Skin epidermis (tissue), 12 donors: ENCODE measurements at regions not wholly inside any gene's neighbourhood (a gene's known extent, or its start where the extent isn't known, plus 50 kb on each side); places are given as distances from the start of the nearest gene placed in this dataset.
"Not testable (repeated sequence)": the region's sequence is repeated elsewhere in the genome, so short reads cannot be mapped to it uniquely, and the experiment has no call there.

Experiments
- H3K27ac ChIP-seq, 21 experiments: fragments of 200-600 bp; sonication (generic) in 11 of 21; one replicate each; pipeline ENCODE4 v1.5.0; 2020; ENCODE audit warnings: mild to moderate bottlenecking in 3 of 21, inconsistent platforms in 2 of 21, moderate library complexity in 2 of 21
- H3K4me3 ChIP-seq, 7 experiments: fragments of 200-600 bp; sonication (generic) in 2 of 7; one replicate each; pipeline ENCODE4 v1.5.0; 2020; ENCODE audit warnings: inconsistent platforms in 2 of 7, mild to moderate bottlenecking in 2 of 7, moderate library complexity in 1 of 7

DNA sequence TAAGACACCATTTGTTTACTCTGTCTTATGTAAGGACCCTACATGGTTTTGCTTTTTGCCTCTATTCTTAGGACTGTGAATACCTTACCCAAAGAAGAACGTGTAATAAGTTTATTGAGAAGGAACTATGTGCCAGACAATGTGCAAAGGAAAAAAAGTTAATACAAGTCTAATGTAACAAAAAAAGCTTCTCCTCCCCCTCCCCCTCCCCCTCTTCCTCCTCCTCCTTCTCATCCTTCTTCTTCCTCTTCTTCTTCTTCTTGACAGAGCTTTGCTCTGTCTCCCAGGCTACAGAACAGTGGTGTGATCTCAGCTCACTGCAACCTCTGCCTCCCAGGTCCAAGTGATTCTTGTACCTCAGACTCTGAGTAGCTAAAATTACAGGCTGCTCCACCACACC lies 50.9 kb upstream of the MITF start:
- peak overlapping the region in 2 of 21 experiments; percentile 19 to 65 for H3K27ac ChIP-seq

DNA sequence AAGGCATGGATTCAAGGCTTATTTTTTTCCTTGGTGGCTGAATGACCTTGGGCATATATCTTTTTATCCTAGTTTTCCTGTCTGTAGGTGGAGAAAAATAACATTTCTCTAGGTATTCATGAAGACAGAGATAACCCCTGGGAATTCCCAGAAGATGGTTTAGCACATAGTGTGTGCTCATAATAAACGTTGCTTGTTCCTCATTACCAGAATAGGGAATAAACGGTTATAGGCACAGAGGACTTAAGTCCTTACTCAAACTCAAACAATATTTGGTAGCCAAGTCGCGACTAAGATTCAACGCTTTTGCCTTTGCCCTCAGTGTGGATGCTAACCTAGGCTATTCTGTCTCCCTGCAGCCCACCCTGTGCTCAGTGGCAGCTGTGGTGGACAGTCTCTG lies 51.6 kb upstream of the MITF start:
- Histone ChIP-seq H3K4me3 (no peak overlapping the region), H3K27ac (peak overlapping the region in 5 of 21 experiments; percentile 40 to 75 (median 65))

More for the DNA sequence above, 50.9 kb upstream of the MITF start:
- no peak overlapping the region for H3K4me3 ChIP-seq

GRCh38 chr3:69686056-69686455 lies 53.2 kb upstream of the MITF start:
- no peak overlapping the region for H3K4me3 ChIP-seq

GRCh38 chr3:69684309-69684961 lies 54.8 kb upstream of the MITF start:
- peak overlapping the region in 4 of 21 experiments; percentile 26 to 61 (median 50) for H3K27ac ChIP-seq

More at GRCh38 chr3:69686056-69686455, 53.2 kb upstream of the MITF start:
- peak overlapping the region in 10 of 21 experiments; percentile 8 to 75 (median 30) for H3K27ac ChIP-seq

DNA sequence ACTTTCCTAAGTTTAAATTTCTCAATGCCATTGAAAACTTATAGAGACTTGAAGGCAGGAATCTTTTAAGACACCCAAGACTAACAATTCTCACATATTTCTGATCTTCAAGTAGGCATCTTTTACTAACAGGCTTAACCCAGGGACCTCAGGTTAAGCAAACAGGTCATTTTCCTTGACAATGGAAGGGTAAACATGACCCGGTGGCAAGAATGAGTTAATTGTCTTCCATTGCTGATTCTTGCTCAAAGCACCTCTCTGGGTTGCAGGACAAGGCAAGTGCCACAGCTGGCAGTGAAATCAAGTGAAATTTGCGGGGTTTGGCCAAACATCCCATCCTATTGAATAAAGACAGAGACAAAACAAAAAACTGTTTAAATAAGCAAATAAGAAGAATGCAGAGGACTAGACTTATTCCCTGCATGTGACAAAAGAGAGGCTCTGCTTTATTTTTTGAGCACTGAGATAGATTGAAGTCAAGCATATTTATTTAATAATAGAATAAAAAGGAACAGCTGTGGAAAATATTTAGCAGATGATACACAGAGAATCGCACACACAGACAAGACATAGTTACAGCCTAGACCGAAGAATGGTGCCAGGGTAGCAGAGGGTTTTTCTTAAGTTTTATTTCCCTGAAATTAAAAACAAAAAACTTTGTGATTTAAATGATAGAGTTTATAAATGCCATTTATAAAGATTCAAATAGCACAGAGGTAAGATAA lies 56.0 kb upstream of the MITF start:
- Histone ChIP-seq H3K27ac (peak overlapping the region in 4 of 21 experiments; percentile 26 to 61 (median 52)), H3K4me3 (no peak overlapping the region)

More at GRCh38 chr3:69684309-69684961, 54.8 kb upstream of the MITF start:
- no peak overlapping the region for H3K4me3 ChIP-seq

DNA sequence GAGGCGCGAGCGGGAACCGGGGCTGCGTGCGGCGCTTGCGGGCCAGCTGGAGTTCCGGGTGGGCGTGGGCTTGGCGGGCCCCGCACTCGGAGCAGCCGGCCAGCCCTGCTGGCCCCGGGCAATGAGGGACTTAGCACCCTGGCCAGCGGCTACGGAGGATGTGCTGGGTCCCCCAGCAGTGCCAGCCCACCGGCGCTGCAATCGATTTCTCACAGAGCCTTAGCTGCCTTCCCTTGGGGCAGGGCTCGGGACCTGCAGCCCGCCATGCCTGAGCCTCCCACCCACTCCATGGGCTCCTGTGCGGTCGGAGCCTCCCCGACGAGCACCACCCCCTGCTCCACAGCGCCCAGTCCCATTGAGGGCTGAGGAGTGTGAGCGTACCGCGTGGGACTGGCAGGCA lies 61.8 kb upstream of the MITF start:
- H3K27ac ChIP-seq = not testable (repeated sequence)

DNA sequence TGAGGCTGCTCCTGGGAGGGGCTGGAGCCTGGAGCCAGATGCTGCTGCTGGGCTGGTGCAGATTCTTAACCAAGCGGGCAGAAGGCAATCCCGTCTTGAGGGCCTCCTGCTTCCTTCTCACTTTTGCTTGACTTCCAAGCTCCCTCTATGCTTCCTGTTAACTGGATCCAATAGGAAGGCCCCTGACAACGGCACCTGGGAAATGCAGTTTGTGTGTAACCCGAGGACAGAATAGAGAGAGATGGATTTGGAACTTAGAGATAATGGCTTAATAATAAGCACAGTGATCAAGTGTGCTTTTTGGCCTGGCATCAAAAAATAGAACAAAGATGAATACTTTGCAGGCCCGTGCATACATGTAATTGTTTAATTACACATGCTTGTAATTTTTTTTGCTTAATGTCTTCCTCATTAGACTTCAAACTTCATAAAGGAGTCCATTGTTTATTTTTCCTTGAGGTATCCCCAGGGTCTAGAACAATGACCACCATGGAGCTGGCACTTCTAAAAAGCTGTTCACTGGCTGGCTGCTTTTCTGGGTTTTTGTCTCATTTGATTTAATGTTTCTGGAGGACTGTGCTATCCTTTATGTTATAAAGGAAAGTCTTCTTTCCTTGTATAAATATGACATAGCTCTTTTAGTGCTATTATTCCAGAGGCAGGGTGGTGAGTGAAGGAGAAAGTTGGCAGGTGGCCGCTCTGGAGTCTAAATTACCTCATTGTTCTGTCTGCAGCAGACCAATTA lies 63.3 kb upstream of the MITF start:
- Histone ChIP-seq H3K27ac (no peak overlapping the region), H3K4me3 (no peak overlapping the region)

More for the DNA sequence above, 61.8 kb upstream of the MITF start:
- not testable (repeated sequence) for H3K4me3 ChIP-seq

- H3K27ac ChIP-seq = no peak overlapping the region
- no peak overlapping the region for H3K4me3 ChIP-seq
Measured at GRCh38 chr3:69674752-69675151, 64.5 kb upstream of the MITF start.

GRCh38 chr3:69671082-69671952 lies 67.9 kb upstream of the MITF start:
- Histone ChIP-seq H3K4me3 (no peak overlapping the region), H3K27ac (peak overlapping the region in 1 of 21 experiments; percentile 41)

DNA sequence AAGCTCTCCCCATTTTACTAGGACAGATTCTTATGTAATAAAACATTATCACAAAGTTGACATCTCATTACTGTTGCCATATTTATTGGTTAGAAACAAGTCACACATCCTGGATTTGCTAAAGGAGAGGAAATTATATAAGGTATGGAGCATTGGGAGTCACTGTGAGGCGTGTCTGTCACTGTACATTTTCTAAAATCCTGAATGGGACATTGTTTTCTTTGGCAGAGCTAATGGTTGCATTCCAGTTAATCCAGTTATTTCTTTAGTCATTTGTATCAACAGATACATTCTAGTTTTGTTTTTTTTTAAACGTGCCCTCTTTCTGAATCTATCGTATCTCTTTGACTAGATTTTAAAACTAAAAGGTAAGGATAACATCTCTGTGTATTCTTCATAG lies 70.2 kb upstream of the MITF start:
- Histone ChIP-seq H3K27ac (no peak overlapping the region), H3K4me3 (no peak overlapping the region)

GRCh38 chr3:69665026-69665737 lies 74.1 kb upstream of the MITF start:
- H3K27ac ChIP-seq = peak overlapping the region in 6 of 21 experiments; percentile 15 to 64 (median 28)
- no peak overlapping the region for H3K4me3 ChIP-seq

- H3K4me3 ChIP-seq = no peak overlapping the region
Measured at GRCh38 chr3:69660631-69661030, 78.6 kb upstream of the MITF start.

GRCh38 chr3:69659180-69659910 lies 79.9 kb upstream of the MITF start:
- Histone ChIP-seq H3K27ac (no peak overlapping the region), H3K4me3 (no peak overlapping the region)

More at GRCh38 chr3:69660631-69661030, 78.6 kb upstream of the MITF start:
- no peak overlapping the region for H3K27ac ChIP-seq

- Histone ChIP-seq H3K4me3 (no peak overlapping the region), H3K27ac (no peak overlapping the region)
Measured at GRCh38 chr3:69658514-69659140, 80.6 kb upstream of the MITF start.

DNA sequence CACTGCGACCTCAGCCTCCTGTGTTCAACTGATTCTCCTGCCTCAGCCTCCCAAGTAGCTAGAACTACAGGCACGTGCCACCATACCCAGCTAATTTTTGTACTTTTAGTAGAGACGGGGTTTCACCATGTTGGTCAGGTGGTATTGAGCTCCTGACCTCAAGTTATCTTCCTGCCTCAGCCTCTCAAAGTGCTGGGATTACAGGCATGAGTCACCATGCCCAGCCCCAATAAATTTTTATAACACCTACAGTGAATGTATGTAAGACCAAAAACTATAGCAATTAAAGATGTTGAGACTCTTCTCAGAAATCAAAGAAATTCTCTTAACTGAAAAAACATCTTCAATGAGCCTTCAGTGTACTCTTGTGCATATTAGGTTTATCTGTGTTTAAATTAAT lies 82.2 kb upstream of the MITF start:
- H3K27ac ChIP-seq, H3K4me3 ChIP-seq: not testable (repeated sequence)

DNA sequence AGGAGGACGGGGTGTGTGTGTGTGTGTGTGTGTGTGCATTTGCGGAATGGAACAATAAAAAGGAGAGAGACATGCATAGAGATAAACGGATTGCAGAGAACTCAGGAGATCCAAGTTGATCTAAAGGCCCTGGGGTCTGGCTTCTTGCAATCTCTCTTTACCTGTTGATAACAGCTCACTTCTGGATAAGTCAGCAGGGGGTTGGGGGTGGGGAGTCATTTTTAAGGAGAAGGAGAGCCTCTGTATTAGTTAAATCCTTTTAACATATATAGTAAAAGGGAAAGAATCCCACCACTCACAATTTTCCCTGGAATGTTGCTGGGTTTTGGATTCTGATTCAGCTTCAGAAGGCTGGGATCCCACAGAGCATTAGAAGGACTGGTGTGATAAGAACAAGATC lies 87.5 kb upstream of the MITF start:
- Histone ChIP-seq H3K4me3 (no peak overlapping the region), H3K27ac (no peak overlapping the region)

DNA sequence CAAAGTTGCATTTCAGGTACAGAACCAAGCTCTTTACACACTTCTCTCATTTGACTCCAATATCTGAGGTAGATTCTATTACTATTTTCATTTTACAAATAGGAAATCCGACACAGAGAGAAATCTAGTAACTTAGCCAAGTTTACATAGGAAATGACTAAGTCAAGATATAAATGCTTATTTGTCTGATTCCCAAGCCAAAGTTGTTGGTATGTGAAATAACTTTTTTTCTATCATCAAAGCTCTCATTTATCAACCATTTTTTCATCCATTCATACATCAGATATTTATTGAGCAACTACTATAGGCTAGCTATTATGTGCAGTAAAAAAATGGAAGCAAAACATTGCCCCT lies 89.2 kb upstream of the MITF start:
- Histone ChIP-seq H3K27ac (no peak overlapping the region), H3K4me3 (no peak overlapping the region)
